HCT116 (cell line): ENCODE measurements at regions not wholly inside any gene's neighbourhood (a gene's known extent, or its start where the extent isn't known, plus 50 kb on each side); places are given as distances from the start of the nearest gene placed in this dataset.

Experiments used
- ATAC-seq: fragments of 200-7000 bp; cut with Tn5 transposase; 2 replicates; pipeline ENCODE4 v1.9.1; 2020; ENCODE audit warnings: mild to moderate bottlenecking, moderate library complexity
- BruUV-seq: library from RNA; stranded (reverse); fragments of 400-500 nt; replicated peaks from 2 replicates; lab custom pipeline; 2021; lab: Mats Ljungman, UMichigan
- CTCF ChIA-PET: fragments of 300-600 bp; sonication (Branson Sonifier 250); formaldehyde crosslinking; loops from one replicate; lab custom pipeline; 2021; ENCODE audit warnings: antibody characterized with exemption; lab: Charles Lee
- POLR2A ChIA-PET: fragments of 300-600, 350-600 bp; sonication (Branson Sonifier 250); formaldehyde crosslinking; loops from one replicate; lab custom pipeline; 2021; ENCODE audit warnings: antibody characterized with exemption; lab: Charles Lee
- RAD21 ChIA-PET, 2 experiments: fragments of 300-600 bp; sonication (Branson Sonifier 250); formaldehyde crosslinking; loops; one replicate each; lab custom pipeline; 2023; ENCODE audit warnings: low total read pairs in 2 of 2; ENCODE audit not compliant: uncharacterized antibody in 2 of 2, unreplicated experiment in 2 of 2, low non-redundant PET in 1 of 2; lab: Charles Lee
- DNase-seq: peaks from one replicate; pipeline ENCODE4 v3.0.0-alpha.2; 2010; ENCODE audit warnings: low read depth, low spot score
- H2AFZ ChIP-seq: fragments of 200-600 bp; shearing (Covaris generic), sonication (generic); 2 replicates; pipeline ENCODE4 v1.6.1; 2017; ENCODE audit warnings: low read depth, mixed run types, mixed read lengths, antibody characterized with exemption, low read length; ENCODE audit not compliant: poor library complexity, severe bottlenecking
- H3K27ac ChIP-seq: 2 replicates; pipeline ENCODE4 v1.5.1; 2012; ENCODE audit warnings: low read depth, low read length
- H3K27me3 ChIP-seq: fragments of 200-600 bp; sonication (generic); 2 replicates; pipeline ENCODE4 v1.6.1; 2016; ENCODE audit warnings: mixed run types, low read length, mixed read lengths; ENCODE audit not compliant: insufficient read depth
- H3K36me3 ChIP-seq, 2 experiments: fragments of 200-500 bp in 1 of 2; fragments of 200-600 bp in 1 of 2; sonication (Bioruptor generic) in 1 of 2; sonication (generic) in 1 of 2; 2 replicates each; pipeline versions ENCODE4 v1.5.1 to v1.6.1; 2014 to 2016; ENCODE audit warnings: low read length in 2 of 2, inconsistent platforms in 1 of 2, mixed read lengths in 1 of 2, mixed run types in 1 of 2; ENCODE audit not compliant: insufficient read depth in 2 of 2, control insufficient read depth in 1 of 2
- H3K4me1 ChIP-seq, 2 experiments: fragments of 200-600 bp in 1 of 2; sonication (generic) in 1 of 2; 2 replicates each; pipeline versions ENCODE4 v1.5.1 to v1.6.1; 2012 to 2017; ENCODE audit warnings: low read length in 2 of 2, inconsistent platforms in 1 of 2, mild to moderate bottlenecking in 1 of 2, mixed read lengths in 1 of 2, mixed run types in 1 of 2, moderate library complexity in 1 of 2; ENCODE audit not compliant: insufficient read depth in 2 of 2, control insufficient read depth in 1 of 2
- H3K4me2 ChIP-seq: fragments of 200-600 bp; sonication (generic); 2 replicates; pipeline ENCODE4 v1.6.1; 2017; ENCODE audit warnings: mixed run types, low read length, mixed read lengths
- H3K4me3 ChIP-seq, 2 experiments: fragments of 200-600 bp in 1 of 2; sonication (generic) in 1 of 2; replicated peaks in 1 of 2; 2 replicates each; pipeline ENCODE4 v1.5.1; 2011 to 2016; ENCODE audit warnings: low read length in 2 of 2, control low read depth in 1 of 2, low read depth in 1 of 2, mild to moderate bottlenecking in 1 of 2, mixed read lengths in 1 of 2, mixed run types in 1 of 2
- H3K79me2 ChIP-seq: fragments of 200-600 bp; sonication (generic); 2 replicates; pipeline ENCODE4 v1.6.1; 2017; ENCODE audit warnings: mild to moderate bottlenecking, mixed run types, low read length, moderate library complexity, mixed read lengths; ENCODE audit not compliant: insufficient read depth
- H3K9ac ChIP-seq: fragments of 200-600 bp; sonication (generic); 2 replicates; pipeline ENCODE4 v1.6.1; 2016; ENCODE audit warnings: low read length, mixed read lengths
- H3K9me2 ChIP-seq: fragments of 200-600 bp; sonication (generic), shearing (Covaris generic); 2 replicates; pipeline ENCODE4 v1.6.1; 2017; ENCODE audit warnings: mixed run types, mild to moderate bottlenecking, moderate library complexity; ENCODE audit not compliant: insufficient read depth
- H3K9me3 ChIP-seq, 2 experiments: fragments of 200-500 bp in 1 of 2; fragments of 200-600 bp in 1 of 2; sonication (Bioruptor generic) in 1 of 2; sonication (generic) in 1 of 2; 2 replicates each; pipeline ENCODE4 v1.6.1; 2014 to 2017; ENCODE audit warnings: low read length in 2 of 2, mixed read lengths in 2 of 2, inconsistent platforms in 1 of 2, low read depth in 1 of 2, mild to moderate bottlenecking in 1 of 2, mixed run types in 1 of 2, moderate library complexity in 1 of 2; ENCODE audit not compliant: control insufficient read depth in 1 of 2, insufficient read depth in 1 of 2
- H4K20me1 ChIP-seq: fragments of 200-600 bp; sonication (generic), shearing (Covaris generic); 2 replicates; pipeline ENCODE4 v1.6.1; 2017; ENCODE audit warnings: mixed run types, mild to moderate bottlenecking, moderate library complexity; ENCODE audit not compliant: insufficient read depth
- CBX3 ChIP-seq: IDR thresholded peaks from 2 replicates; pipeline ENCODE4 v1.6.1; 2012; ENCODE audit warnings: low read depth
- EGR1 ChIP-seq: IDR thresholded peaks from 2 replicates; pipeline ENCODE4 v1.6.1; 2012; ENCODE audit warnings: low read depth
- ELF1 ChIP-seq: IDR thresholded peaks from 2 replicates; pipeline ENCODE4 v1.6.1; 2012; ENCODE audit warnings: low read depth, borderline replicate concordance
- FOSL1 ChIP-seq: IDR thresholded peaks from 2 replicates; pipeline ENCODE4 v1.6.1; 2012; ENCODE audit warnings: low read depth
- POLR2AphosphoS5 ChIP-seq: IDR thresholded peaks from 2 replicates; pipeline ENCODE4 v1.6.1; 2011; ENCODE audit warnings: mild to moderate bottlenecking, low read depth, low read length, moderate library complexity
- RAD21 ChIP-seq: IDR thresholded peaks from 2 replicates; pipeline ENCODE4 v1.6.1; 2012; ENCODE audit warnings: low read depth, mild to moderate bottlenecking
- ZBTB33 ChIP-seq: IDR thresholded peaks from 2 replicates; pipeline ENCODE4 v1.6.1; 2011; ENCODE audit warnings: mild to moderate bottlenecking, low read length, moderate library complexity; ENCODE audit not compliant: insufficient replicate concordance; ENCODE audit errors: extremely low read depth
- intact Hi-C: fragments of 100-400 bp; cut with micrococcal nuclease; formaldehyde crosslinking; loops from 2 replicates; pipeline ENCODE4 v1.10.0; 2022
- TF ChIP-seq, protein P1 (sequence below), 3 experiments: fragments of 200-600 bp in 1 of 3; sonication (generic) in 1 of 3; IDR thresholded peaks in 2 of 3; conservative IDR thresholded peaks in 1 of 3; 2 replicates each; pipeline ENCODE4 v1.5.1; 2012 to 2017; ENCODE audit warnings: low read depth in 2 of 3, low read length in 2 of 3, antibody characterized with exemption in 1 of 3, borderline replicate concordance in 1 of 3, control low read depth in 1 of 3, mild to moderate bottlenecking in 1 of 3, mixed read lengths in 1 of 3, mixed run types in 1 of 3, moderate library complexity in 1 of 3; ENCODE audit not compliant: insufficient read depth in 1 of 3

GRCh38 chr2:126512026-126512425 lies 143.9 kb upstream of the GYPC start:
- H3K27ac ChIP-seq, result no peak overlapping the region
- H3K4me2 ChIP-seq, result no peak overlapping the region
- H3K4me3 ChIP-seq, result no peak overlapping the region
- H3K9ac ChIP-seq, result no peak overlapping the region
- CTCF ChIA-PET, result no interaction called here
- intact Hi-C loops, result no loop called here
- H3K9me2 ChIP-seq, result no peaks in the 10 kb centered on the region
- H3K4me1 ChIP-seq, result no peaks in the 10 kb centered on the region
- DNase-seq, result no peak
- RAD21 ChIA-PET, result no interaction called here
- no TSS peak for BruUV-seq
- H2AFZ ChIP-seq, result no peak overlapping the region
- H3K79me2 ChIP-seq, result no peaks in the 10 kb centered on the region
- POLR2A ChIA-PET, result no interaction called here
- TF ChIP-seq RAD21 (no peak), ZBTB33 (no peak), FOSL1 (no peak), POLR2AphosphoS5 (no peak), EGR1 (no peak), ELF1 (no peak), CBX3 (no peak)
- TF ChIP-seq, protein P1, sequence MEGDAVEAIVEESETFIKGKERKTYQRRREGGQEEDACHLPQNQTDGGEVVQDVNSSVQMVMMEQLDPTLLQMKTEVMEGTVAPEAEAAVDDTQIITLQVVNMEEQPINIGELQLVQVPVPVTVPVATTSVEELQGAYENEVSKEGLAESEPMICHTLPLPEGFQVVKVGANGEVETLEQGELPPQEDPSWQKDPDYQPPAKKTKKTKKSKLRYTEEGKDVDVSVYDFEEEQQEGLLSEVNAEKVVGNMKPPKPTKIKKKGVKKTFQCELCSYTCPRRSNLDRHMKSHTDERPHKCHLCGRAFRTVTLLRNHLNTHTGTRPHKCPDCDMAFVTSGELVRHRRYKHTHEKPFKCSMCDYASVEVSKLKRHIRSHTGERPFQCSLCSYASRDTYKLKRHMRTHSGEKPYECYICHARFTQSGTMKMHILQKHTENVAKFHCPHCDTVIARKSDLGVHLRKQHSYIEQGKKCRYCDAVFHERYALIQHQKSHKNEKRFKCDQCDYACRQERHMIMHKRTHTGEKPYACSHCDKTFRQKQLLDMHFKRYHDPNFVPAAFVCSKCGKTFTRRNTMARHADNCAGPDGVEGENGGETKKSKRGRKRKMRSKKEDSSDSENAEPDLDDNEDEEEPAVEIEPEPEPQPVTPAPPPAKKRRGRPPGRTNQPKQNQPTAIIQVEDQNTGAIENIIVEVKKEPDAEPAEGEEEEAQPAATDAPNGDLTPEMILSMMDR (IDR thresholded peaks at IDR 0.05 in 2 of 3, conservative IDR thresholded peaks at IDR 0.05 in 1 of 3; ENCODE audit: borderline replicate concordance in 1 of 3, insufficient read depth in 1 of 3, low read depth in 2 of 3, low read length in 2 of 3), result no peak
- H4K20me1 ChIP-seq, result no peaks in the 10 kb centered on the region
- H3K36me3 ChIP-seq, result no peaks in the 10 kb centered on the region
- no peak for ATAC-seq
- no peaks in the 10 kb centered on the region for H3K9me3 ChIP-seq
- no peaks in the 10 kb centered on the region for H3K27me3 ChIP-seq
